Right cardiac atrium (tissue), 5 donors: ENCODE measurements at regions not wholly inside any gene's neighbourhood (a gene's known extent, or its start where the extent isn't known, plus 50 kb on each side); places are given as distances from the start of the nearest gene placed in this dataset.

ENCODE experiments used
- ATAC-seq, 2 donors: fragments of 200-7000 bp; cut with Tn5 transposase; one replicate each; pipeline versions ENCODE4 v1.8.0 to v1.9.1; 2020; ENCODE audit warnings: moderate library complexity in 2 of 2, mild to moderate bottlenecking in 1 of 2
- DNase-seq, 3 donors: peaks; one replicate each; pipeline ENCODE4 v3.0.0-alpha.2; 2020
- H3K27ac ChIP-seq: one replicate; pipeline ENCODE4 v1.5.1; 2013; ENCODE audit warnings: mild to moderate bottlenecking, low read length, control low read depth, moderate library complexity
- H3K27me3 ChIP-seq: one replicate; pipeline ENCODE4 v1.6.1; 2013; ENCODE audit not compliant: control insufficient read depth, insufficient read depth
- H3K4me1 ChIP-seq: one replicate; pipeline ENCODE4 v1.6.1; 2013; ENCODE audit warnings: low read length; ENCODE audit not compliant: control insufficient read depth, insufficient read depth
- H3K4me3 ChIP-seq: one replicate; pipeline ENCODE4 v1.5.1; 2013; ENCODE audit warnings: low read length, control low read depth
- H3K9me3 ChIP-seq: one replicate; pipeline ENCODE4 v1.6.1; 2013; ENCODE audit warnings: low read length; ENCODE audit not compliant: control insufficient read depth
- WGBS: extraction: QIAGEN DNeasy Blood & Tissue Kit; methylation state at CpG from one replicate; pipeline ENCODE4 v1.1.7; 2013; 5-methylcytosine and 5-hydroxymethylcytosine counted together
- intact Hi-C, 4 donors: fragments of 100-400 bp; cut with DNase I; formaldehyde crosslinking; loops; one replicate each; pipeline versions ENCODE4 v1.11.0 to v1.14.0; 2022 to 2023
- donor health status: healthy with polysubstance abuse.
- donor health status: DM: no; HTN: yes; CAD: no.
- donor health status: DM: no; HTN: no; CAD: no.
- donor health status: DM: no; HTN: yes; CAD: no; lungs with severe emphysema.
- donor health status: DM: yes; HTN: yes; CAD: no.

- Histone ChIP-seq H3K27me3 (no peaks in the 10 kb centered on the region), H3K4me1 (no peaks in the 10 kb centered on the region), H3K4me3 (no peak overlapping the region), H3K9me3 (no peaks in the 10 kb centered on the region), H3K27ac (no peak overlapping the region)
- intact Hi-C loops: no loop called here
- no peak for ATAC-seq
- WGBS: 94% methylated on average over 4 of the region's 4 CpGs
- DNase-seq: no peak
These were observed 422.6 kb upstream of the REG3G start for GRCh38 chr2:78602862-78603261.

- intact Hi-C loops: no loop called here
- Histone ChIP-seq H3K4me1 (no peaks in the 10 kb centered on the region), H3K4me3 (no peak overlapping the region), H3K27ac (no peak overlapping the region), H3K27me3 (no peaks in the 10 kb centered on the region), H3K9me3 (no peaks in the 10 kb centered on the region)
- 30% methylated on average over 2 of the region's 2 CpGs for WGBS
- no peak for DNase-seq
- no peak for ATAC-seq
These were observed 418.6 kb upstream of the REG3G start for GRCh38 chr2:78606895-78607294.

- 53% methylated on average over 1 of the region's 1 CpG for WGBS
These were observed 410.8 kb upstream of the REG3G start for GRCh38 chr2:78614726-78615125.

GRCh38 chr2:78615956-78616355, 409.5 kb upstream of the REG3G start:
- H3K27me3 ChIP-seq: no peaks in the 10 kb centered on the region
- intact Hi-C loops: no loop called here
- no peaks in the 10 kb centered on the region for H3K4me1 ChIP-seq
- DNase-seq: no peak
- ATAC-seq: no peak
- H3K27ac ChIP-seq: no peak overlapping the region
- no peak overlapping the region for H3K4me3 ChIP-seq
- no peaks in the 10 kb centered on the region for H3K9me3 ChIP-seq
- 75% methylated on average over 2 of the region's 2 CpGs for WGBS

More at GRCh38 chr2:78614726-78615125, 410.8 kb upstream of the REG3G start:
- ATAC-seq: no peak
- H3K4me3 ChIP-seq: no peak overlapping the region
- intact Hi-C loops: no loop called here
- H3K4me1 ChIP-seq: no peaks in the 10 kb centered on the region
- no peak overlapping the region for H3K27ac ChIP-seq
- no peaks in the 10 kb centered on the region for H3K9me3 ChIP-seq
- no peaks in the 10 kb centered on the region for H3K27me3 ChIP-seq
- no peak for DNase-seq

GRCh38 chr2:78634425-78634824, 391.1 kb upstream of the REG3G start:
- Histone ChIP-seq H3K27ac (no peak overlapping the region), H3K4me3 (no peak overlapping the region), H3K9me3 (no peaks in the 10 kb centered on the region), H3K4me1 (no peaks in the 10 kb centered on the region), H3K27me3 (no peaks in the 10 kb centered on the region)
- WGBS: 58% methylated on average over 2 of the region's 2 CpGs
- DNase-seq (no peak), ATAC-seq (no peak)
- intact Hi-C loops: no loop called here

GRCh38 chr2:78644854-78645253, 380.6 kb upstream of the REG3G start:
- Histone ChIP-seq H3K27me3 (no peaks in the 10 kb centered on the region), H3K9me3 (no peaks in the 10 kb centered on the region), H3K4me1 (no peaks in the 10 kb centered on the region), H3K4me3 (no peak overlapping the region), H3K27ac (no peak overlapping the region)
- DNase-seq (no peak), ATAC-seq (no peak)
- intact Hi-C loops: no loop called here
- WGBS: 69% methylated on average over 1 of the region's 1 CpG

- 62% methylated on average over 5 of the region's 5 CpGs for WGBS
- intact Hi-C loops: no loop called here
- Histone ChIP-seq H3K9me3 (no peaks in the 10 kb centered on the region), H3K27ac (no peak overlapping the region), H3K27me3 (no peaks in the 10 kb centered on the region), H3K4me3 (no peak overlapping the region), H3K4me1 (no peaks in the 10 kb centered on the region)
- DNase-seq: no peak
- no peak for ATAC-seq
These were observed 378.8 kb upstream of the REG3G start for GRCh38 chr2:78646533-78647364.

- intact Hi-C loops: no loop called here
- ATAC-seq (no peak), DNase-seq (no peak)
- WGBS: 42% methylated on average over 1 of the region's 1 CpG
- H3K4me1 ChIP-seq: no peaks in the 10 kb centered on the region
- no peaks in the 10 kb centered on the region for H3K9me3 ChIP-seq
- no peaks in the 10 kb centered on the region for H3K27me3 ChIP-seq
- H3K27ac ChIP-seq: no peak overlapping the region
- no peak overlapping the region for H3K4me3 ChIP-seq
These were observed 376.9 kb upstream of the REG3G start for GRCh38 chr2:78648558-78648957.

- H3K4me3 ChIP-seq: no peak overlapping the region
- ATAC-seq: no peak
- 84% methylated on average over 5 of the region's 5 CpGs for WGBS
- intact Hi-C loops: no loop called here
- no peaks in the 10 kb centered on the region for H3K27me3 ChIP-seq
- H3K4me1 ChIP-seq: no peaks in the 10 kb centered on the region
- no peak for DNase-seq
- H3K9me3 ChIP-seq: no peaks in the 10 kb centered on the region
- no peak overlapping the region for H3K27ac ChIP-seq
These were observed 370.6 kb upstream of the REG3G start for GRCh38 chr2:78654941-78655340.

GRCh38 chr2:78676921-78677696, 348.4 kb upstream of the REG3G start:
- intact Hi-C loops: no loop called here
- Histone ChIP-seq H3K9me3 (no peaks in the 10 kb centered on the region), H3K27me3 (no peaks in the 10 kb centered on the region), H3K4me3 (no peak overlapping the region), H3K4me1 (no peaks in the 10 kb centered on the region), H3K27ac (no peak overlapping the region)
- ATAC-seq (no peak), DNase-seq (no peak)
- 63% methylated on average over 4 of the region's 4 CpGs for WGBS

GRCh38 chr2:78677774-78678173, 347.7 kb upstream of the REG3G start:
- Histone ChIP-seq H3K27ac (no peak overlapping the region), H3K27me3 (no peaks in the 10 kb centered on the region), H3K9me3 (no peaks in the 10 kb centered on the region), H3K4me3 (no peak overlapping the region), H3K4me1 (no peaks in the 10 kb centered on the region)
- intact Hi-C loops: no loop called here
- DNase-seq (no peak), ATAC-seq (no peak)
- WGBS: 79% methylated on average over 7 of the region's 7 CpGs
